GM12873 (cell line): ENCODE measurements at regions not wholly inside any gene's neighbourhood (a gene's known extent, or its start where the extent isn't known, plus 50 kb on each side); places are given as distances from the start of the nearest gene placed in this dataset.
A peak's percentile ranks its signal among the peaks of the same experiment; 100 is the strongest.

Experiments used
- TF ChIP-seq, protein P1 (sequence below): IDR thresholded peaks from 2 replicates; pipeline ENCODE4 v1.5.1; 2012; ENCODE audit warnings: low read depth, mild to moderate bottlenecking, moderate library complexity, low read length, control low read depth; ENCODE audit not compliant: insufficient read depth; ENCODE audit errors: missing control alignments

DNA sequence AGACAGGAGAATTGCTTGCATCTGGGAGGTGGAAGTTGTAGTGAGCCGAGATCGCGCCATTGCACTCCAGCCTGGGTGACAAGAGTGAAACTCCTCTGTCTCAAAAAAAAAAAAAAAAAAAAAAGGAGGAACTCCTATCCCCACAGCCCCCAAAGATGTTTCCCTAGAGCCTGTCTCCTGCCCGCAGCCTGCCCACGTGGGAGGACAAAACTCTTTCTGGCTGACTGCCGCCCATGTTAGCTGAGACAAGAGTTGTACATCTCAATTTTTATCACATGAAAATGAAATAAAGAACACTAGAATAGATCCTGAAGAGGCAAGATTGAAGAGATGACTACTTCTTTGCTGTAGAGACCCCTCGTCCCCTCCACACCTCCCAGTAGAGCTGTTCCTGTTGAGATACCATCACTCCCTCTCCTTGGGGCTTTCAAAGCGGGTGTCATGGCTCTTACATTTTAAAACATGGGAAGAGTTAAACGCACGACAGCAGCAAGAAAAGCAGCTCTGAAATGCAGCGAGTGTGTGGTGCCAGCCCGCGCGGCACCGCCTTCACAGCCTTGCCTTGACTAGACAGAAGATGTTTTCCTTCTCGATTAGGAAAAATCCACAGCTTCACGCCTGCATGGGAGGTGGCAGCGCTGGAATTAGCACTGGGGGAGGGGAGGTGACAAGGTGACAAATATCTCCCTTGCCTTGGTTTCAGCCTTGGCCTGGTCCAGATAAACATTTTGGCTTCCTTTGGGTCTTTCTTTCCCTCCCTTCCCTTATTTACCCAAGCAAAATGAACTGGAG lies 253.4 kb upstream of the CSF3R start:
- TF ChIP-seq, protein P1, sequence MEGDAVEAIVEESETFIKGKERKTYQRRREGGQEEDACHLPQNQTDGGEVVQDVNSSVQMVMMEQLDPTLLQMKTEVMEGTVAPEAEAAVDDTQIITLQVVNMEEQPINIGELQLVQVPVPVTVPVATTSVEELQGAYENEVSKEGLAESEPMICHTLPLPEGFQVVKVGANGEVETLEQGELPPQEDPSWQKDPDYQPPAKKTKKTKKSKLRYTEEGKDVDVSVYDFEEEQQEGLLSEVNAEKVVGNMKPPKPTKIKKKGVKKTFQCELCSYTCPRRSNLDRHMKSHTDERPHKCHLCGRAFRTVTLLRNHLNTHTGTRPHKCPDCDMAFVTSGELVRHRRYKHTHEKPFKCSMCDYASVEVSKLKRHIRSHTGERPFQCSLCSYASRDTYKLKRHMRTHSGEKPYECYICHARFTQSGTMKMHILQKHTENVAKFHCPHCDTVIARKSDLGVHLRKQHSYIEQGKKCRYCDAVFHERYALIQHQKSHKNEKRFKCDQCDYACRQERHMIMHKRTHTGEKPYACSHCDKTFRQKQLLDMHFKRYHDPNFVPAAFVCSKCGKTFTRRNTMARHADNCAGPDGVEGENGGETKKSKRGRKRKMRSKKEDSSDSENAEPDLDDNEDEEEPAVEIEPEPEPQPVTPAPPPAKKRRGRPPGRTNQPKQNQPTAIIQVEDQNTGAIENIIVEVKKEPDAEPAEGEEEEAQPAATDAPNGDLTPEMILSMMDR = no peak

- TF ChIP-seq, protein P1 = no peak
Observed at GRCh38 chr1:36735436-36735835, 252.7 kb upstream of the CSF3R start.

DNA sequence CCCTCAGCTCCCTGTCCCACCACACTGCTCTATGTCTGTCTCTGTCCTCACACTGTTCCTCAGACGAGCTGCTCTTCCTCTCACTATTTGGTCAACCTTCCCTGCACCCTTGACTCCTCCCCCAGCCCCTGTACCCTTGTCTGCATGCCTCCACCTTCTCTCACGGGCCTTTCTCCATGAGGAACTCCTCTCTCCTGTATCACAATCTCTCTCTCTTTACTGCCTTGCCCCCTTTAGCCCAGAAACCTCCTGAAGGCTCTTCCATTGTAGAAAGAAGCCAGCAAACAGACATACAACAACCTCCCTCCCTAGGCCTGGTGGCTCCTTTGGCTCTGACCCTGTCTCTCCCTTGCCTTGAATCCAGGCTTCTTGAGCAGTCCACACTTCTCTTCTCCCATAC lies 251.6 kb upstream of the CSF3R start:
- TF ChIP-seq, protein P1 = no peak

GRCh38 chr1:36733748-36734147 lies 251.0 kb upstream of the CSF3R start:
- TF ChIP-seq, protein P1 = no peak

DNA sequence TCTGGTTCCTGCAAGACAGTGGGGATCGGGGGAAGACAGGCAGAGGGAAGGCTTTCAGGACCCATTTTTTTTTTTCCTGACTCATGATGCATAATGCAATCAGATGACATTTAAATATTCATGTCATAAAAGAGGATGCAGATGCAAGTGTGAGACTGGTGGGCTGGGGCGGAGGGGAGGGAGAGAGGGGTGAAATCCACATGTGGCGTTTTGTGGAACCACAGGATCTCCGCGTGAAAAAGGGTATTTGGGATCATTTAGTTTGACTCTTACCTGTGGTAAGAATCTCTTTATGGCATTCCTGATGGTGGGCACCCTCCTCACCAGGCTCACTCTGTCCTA lies 249.3 kb upstream of the CSF3R start:
- TF ChIP-seq, protein P1 = no peak

- TF ChIP-seq, protein P1 = peak; percentile 41
Observed at GRCh38 chr1:36731226-36732014, 248.7 kb upstream of the CSF3R start.

DNA sequence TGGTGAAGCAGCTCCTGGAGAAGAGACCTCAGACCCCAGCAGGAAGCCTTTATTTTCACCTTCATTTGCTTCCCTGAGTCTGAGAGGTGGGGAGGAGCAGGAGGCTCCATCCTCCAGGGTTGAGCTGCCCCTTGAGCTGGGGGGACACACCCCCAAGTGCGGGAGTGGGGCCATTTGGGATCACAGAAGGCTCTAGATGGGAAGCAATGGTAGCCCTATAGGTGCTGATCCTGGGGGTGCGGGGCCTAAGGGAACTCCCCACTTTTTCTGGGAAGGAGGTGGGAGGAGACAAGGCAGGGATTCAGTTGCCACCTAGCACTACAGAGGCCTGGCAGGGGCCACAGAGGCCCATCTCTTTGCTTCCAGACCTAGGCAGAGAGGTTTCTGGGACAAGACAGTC lies 247.9 kb upstream of the CSF3R start:
- TF ChIP-seq, protein P1 = no peak
